HEK293 (cell line): ENCODE measurements at regions not wholly inside any gene's neighbourhood (a gene's known extent, or its start where the extent isn't known, plus 50 kb on each side); places are given as distances from the start of the nearest gene placed in this dataset.
A peak's percentile ranks its signal among the peaks of the same experiment; 100 is the strongest.

Experiments used
- CTCF ChIA-PET: fragments of 350-600 bp; formaldehyde crosslinking; extraction: SDS; loops from one replicate; lab custom pipeline; 2021; ENCODE audit warnings: antibody characterized with exemption; lab: Yijun Ruan, JAX
- POLR2A ChIA-PET: fragments of 300-600 bp; formaldehyde crosslinking; extraction: SDS; loops from one replicate; lab custom pipeline; 2020; ENCODE audit warnings: antibody characterized with exemption, inconsistent platforms; lab: Yijun Ruan, JAX
- H3K27ac ChIP-seq: fragments of 200-500 bp; sonication (Bioruptor generic); 2 replicates; pipeline ENCODE4 v1.5.1; 2014; ENCODE audit warnings: low read depth, low read length, control low read depth, inconsistent platforms; ENCODE audit errors: extremely low read depth
- H3K36me3 ChIP-seq, 2 experiments: fragments of 200-500 bp in 1 of 2; sonication (Bioruptor generic) in 1 of 2; 1 replicate in 1 of 2; 2 replicates in 1 of 2; pipeline ENCODE4 v1.5.1; 2014 to 2017; ENCODE audit warnings: inconsistent platforms in 2 of 2, low read length in 2 of 2; ENCODE audit not compliant: control insufficient read depth in 2 of 2, insufficient read depth in 1 of 2
- H3K4me1 ChIP-seq: fragments of 200-500 bp; sonication (Bioruptor generic); 2 replicates; pipeline ENCODE4 v1.5.1; 2014; ENCODE audit warnings: mild to moderate bottlenecking, low read length, inconsistent platforms; ENCODE audit not compliant: control insufficient read depth, insufficient read depth
- H3K4me3 ChIP-seq: 2 replicates; pipeline ENCODE4 v1.5.1; 2011; ENCODE audit warnings: low read depth, mild to moderate bottlenecking, control low read depth, low read length, moderate library complexity
- H3K9me3 ChIP-seq: fragments of 200-500 bp; sonication (Bioruptor generic); 2 replicates; pipeline ENCODE4 v1.5.1; 2014; ENCODE audit warnings: low read depth, low read length, inconsistent platforms; ENCODE audit not compliant: control insufficient read depth, insufficient read depth
- EGR2 ChIP-seq: fragments of 450-650 bp; formaldehyde crosslinking; IDR thresholded peaks from 2 replicates; pipeline ENCODE4 v1.5.1; 2016; ENCODE audit warnings: low read depth, missing biosample characterization, missing genetic modification characterization
- GLIS2 ChIP-seq: fragments of 450-650 bp; formaldehyde crosslinking; IDR thresholded peaks from 2 replicates; pipeline ENCODE4 v1.5.1; 2016; ENCODE audit warnings: missing biosample characterization, missing genetic modification characterization
- MYNN ChIP-seq: fragments of 450-650 bp; formaldehyde crosslinking; IDR thresholded peaks from 2 replicates; pipeline ENCODE4 v1.5.1; 2016; ENCODE audit warnings: missing biosample characterization, missing genetic modification characterization, borderline replicate concordance
- REPIN1 ChIP-seq: fragments of 450-650 bp; formaldehyde crosslinking; IDR thresholded peaks from 2 replicates; pipeline ENCODE4 v1.5.1; 2017; ENCODE audit warnings: missing biosample characterization, missing genetic modification characterization, low read depth
- SCRT2 ChIP-seq: fragments of 450-650 bp; formaldehyde crosslinking; IDR thresholded peaks from 2 replicates; pipeline ENCODE4 v1.5.1; 2016; ENCODE audit warnings: missing biosample characterization, missing genetic modification characterization
- SP2 ChIP-seq: fragments of 450-650 bp; formaldehyde crosslinking; IDR thresholded peaks from 2 replicates; pipeline ENCODE4 v1.5.1; 2016; ENCODE audit warnings: missing biosample characterization, missing genetic modification characterization
- SP7 ChIP-seq: fragments of 450-650 bp; formaldehyde crosslinking; IDR thresholded peaks from 2 replicates; pipeline ENCODE4 v1.5.1; 2016; ENCODE audit warnings: missing biosample characterization, missing genetic modification characterization
- ZFP37 ChIP-seq: fragments of 450-650 bp; formaldehyde crosslinking; IDR thresholded peaks from 2 replicates; pipeline ENCODE4 v1.5.1; 2016; ENCODE audit warnings: missing biosample characterization, missing genetic modification characterization
- ZNF138 ChIP-seq: fragments of 450-650 bp; formaldehyde crosslinking; IDR thresholded peaks from 2 replicates; pipeline ENCODE4 v1.5.1; 2016; ENCODE audit warnings: missing biosample characterization, missing genetic modification characterization, borderline replicate concordance
- ZNF175 ChIP-seq: fragments of 450-650 bp; formaldehyde crosslinking; IDR thresholded peaks from 2 replicates; pipeline ENCODE4 v1.5.1; 2016; ENCODE audit warnings: missing biosample characterization, missing genetic modification characterization
- ZNF37A ChIP-seq: fragments of 450-650 bp; IDR thresholded peaks from 2 replicates; pipeline ENCODE4 v1.5.1; 2018; ENCODE audit warnings: missing biosample characterization, missing genetic modification characterization
- ZNF423 ChIP-seq: fragments of 450-650 bp; formaldehyde crosslinking; IDR thresholded peaks from 2 replicates; pipeline ENCODE4 v1.5.1; 2016; ENCODE audit warnings: missing biosample characterization, missing genetic modification characterization
- ZNF473 ChIP-seq: fragments of 450-650 bp; formaldehyde crosslinking; IDR thresholded peaks from 2 replicates; pipeline ENCODE4 v1.5.1; 2017; ENCODE audit warnings: missing biosample characterization, missing genetic modification characterization
- ZNF544 ChIP-seq: fragments of 450-650 bp; formaldehyde crosslinking; IDR thresholded peaks from 2 replicates; pipeline ENCODE4 v1.5.0; 2017; ENCODE audit warnings: missing biosample characterization, missing genetic modification characterization
- ZNF670 ChIP-seq: fragments of 450-650 bp; formaldehyde crosslinking; IDR thresholded peaks from 2 replicates; pipeline ENCODE4 v1.5.1; 2016; ENCODE audit warnings: missing biosample characterization, missing genetic modification characterization, low read depth
- ZNF777 ChIP-seq: fragments of 450-650 bp; formaldehyde crosslinking; IDR thresholded peaks from 2 replicates; pipeline ENCODE4 v1.5.1; 2017; ENCODE audit warnings: missing biosample characterization, missing genetic modification characterization, borderline replicate concordance
- ZSCAN16 ChIP-seq: fragments of 450-650 bp; formaldehyde crosslinking; IDR thresholded peaks from 2 replicates; pipeline ENCODE4 v1.5.1; 2016; ENCODE audit warnings: missing biosample characterization, missing genetic modification characterization
- TF ChIP-seq, protein P1 (sequence below): fragments of 450-650 bp; IDR thresholded peaks from 2 replicates; pipeline ENCODE4 v1.5.1; 2018; ENCODE audit warnings: missing biosample characterization, mild to moderate bottlenecking, missing genetic modification characterization

DNA sequence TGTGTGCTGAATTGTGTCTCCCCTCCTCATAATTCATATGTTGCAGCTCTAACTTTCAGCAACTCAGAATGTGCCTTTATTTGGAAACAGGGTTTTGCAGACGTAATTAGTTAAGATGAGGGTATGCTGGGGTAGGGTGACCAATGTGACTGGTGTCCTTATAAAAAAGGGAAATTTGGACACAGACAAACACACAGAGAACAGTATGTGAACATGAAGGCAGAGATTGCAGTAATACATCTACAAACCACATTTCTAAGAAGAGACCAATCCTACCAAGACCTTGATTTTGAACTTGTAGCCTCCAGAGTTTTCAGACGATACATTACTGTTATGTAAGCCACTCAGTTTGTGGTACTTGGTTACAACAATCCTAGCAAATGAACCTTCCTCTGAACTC lies 817.8 kb downstream of the TUSC7 start:
- H3K4me1 ChIP-seq = peaks cover 4% of the 10 kb centered on the region; the same call in 1 of the 2 replicates
- H3K27ac ChIP-seq = no peak overlapping the region
- no peaks in the 10 kb centered on the region for H3K9me3 ChIP-seq
- no peak overlapping the region for H3K4me3 ChIP-seq
- no peak for TF ChIP-seq ZNF473
- TF ChIP-seq ZNF670 (tag by site-specific recombination) = no peak
- no peak for TF ChIP-seq REPIN1 (tag by site-specific recombination)
- no peak for TF ChIP-seq ZNF37A (tag by site-specific recombination)
- TF ChIP-seq ZFP37 (tag by site-specific recombination) = no peak
- ChIA-PET CTCF (no interaction called here), POLR2A (no interaction called here)
- H3K36me3 ChIP-seq = no peaks in the 10 kb centered on the region

DNA sequence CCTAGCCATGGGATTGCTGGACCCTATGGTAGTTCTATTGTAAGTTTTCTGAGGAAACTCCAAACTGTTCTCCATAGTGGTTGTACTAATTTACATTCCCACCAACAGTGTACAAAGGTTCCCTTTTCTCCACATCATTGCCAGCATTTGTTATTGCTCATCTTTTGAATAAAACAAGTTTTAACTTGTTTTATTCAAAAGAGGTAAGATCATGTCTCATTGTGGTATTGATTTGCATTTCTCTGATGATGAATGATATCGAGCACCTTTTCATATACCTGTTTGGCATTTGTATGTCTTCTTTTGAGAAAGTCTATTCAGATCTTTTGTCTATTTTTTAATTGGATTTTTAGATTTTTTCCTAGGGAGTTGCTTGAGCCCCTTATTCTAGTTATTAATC lies 819.1 kb downstream of the TUSC7 start:
- CTCF ChIA-PET = no interaction called here
- no peak for TF ChIP-seq EGR2 (tag by site-specific recombination)
- TF ChIP-seq SP2 (tag by site-specific recombination) = no peak
- POLR2A ChIA-PET = no interaction called here
- Histone ChIP-seq H3K27ac (no peak overlapping the region), H3K36me3 (no peaks in the 10 kb centered on the region), H3K4me1 (peaks cover 4% of the 10 kb centered on the region; the same call in 1 of the 2 replicates), H3K9me3 (no peaks in the 10 kb centered on the region), H3K4me3 (no peak overlapping the region)

DNA sequence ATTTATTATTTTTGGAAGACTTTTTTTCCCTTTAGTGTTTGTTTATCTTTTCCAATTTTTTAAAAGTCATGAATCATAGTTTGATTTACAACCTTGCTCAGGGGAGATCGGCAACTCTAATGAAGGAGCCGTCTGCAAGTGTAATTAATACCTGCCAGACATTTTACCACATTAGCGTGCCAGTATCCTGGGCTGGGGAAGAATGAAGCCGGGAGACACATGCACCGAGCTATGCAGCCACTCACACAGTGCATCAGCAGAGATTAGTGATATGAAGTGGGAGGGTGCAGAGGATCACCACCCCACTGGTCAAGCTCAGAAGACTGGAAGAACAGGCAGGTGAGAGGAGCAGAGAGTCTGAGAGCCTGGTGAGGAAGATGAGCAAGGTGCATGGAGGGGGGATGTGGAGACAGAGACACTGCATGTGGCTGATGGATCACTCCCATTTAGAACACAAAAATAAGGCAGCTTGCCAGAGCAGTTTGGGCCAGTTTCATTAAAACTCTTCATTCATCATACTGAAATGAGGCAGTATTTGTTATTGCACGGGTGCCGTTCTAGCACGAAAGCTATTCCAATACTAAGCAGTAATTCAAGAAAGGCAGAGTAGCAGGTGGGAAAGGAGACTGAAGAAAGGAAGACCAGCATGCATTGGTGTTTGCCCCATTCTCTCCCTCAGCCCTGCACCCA lies 821.6 kb downstream of the TUSC7 start:
- H3K9me3 ChIP-seq = no peaks in the 10 kb centered on the region
- ChIA-PET CTCF (interaction anchor here (0.6 kb wide), 1 partner anchor 440 kb away, joined by 4 read pairs; no protein-coding TSS in a partner anchor), POLR2A (no interaction called here)
- 0 out of 2 replicates have a peak, but pooled peaks have one; percentile 46 for TF ChIP-seq SP7 (tag by site-specific recombination)
- TF ChIP-seq, protein P1, sequence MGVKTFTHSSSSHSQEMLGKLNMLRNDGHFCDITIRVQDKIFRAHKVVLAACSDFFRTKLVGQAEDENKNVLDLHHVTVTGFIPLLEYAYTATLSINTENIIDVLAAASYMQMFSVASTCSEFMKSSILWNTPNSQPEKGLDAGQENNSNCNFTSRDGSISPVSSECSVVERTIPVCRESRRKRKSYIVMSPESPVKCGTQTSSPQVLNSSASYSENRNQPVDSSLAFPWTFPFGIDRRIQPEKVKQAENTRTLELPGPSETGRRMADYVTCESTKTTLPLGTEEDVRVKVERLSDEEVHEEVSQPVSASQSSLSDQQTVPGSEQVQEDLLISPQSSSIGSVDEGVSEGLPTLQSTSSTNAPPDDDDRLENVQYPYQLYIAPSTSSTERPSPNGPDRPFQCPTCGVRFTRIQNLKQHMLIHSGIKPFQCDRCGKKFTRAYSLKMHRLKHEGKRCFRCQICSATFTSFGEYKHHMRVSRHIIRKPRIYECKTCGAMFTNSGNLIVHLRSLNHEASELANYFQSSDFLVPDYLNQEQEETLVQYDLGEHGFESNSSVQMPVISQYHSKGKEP (tag by site-specific recombination) = peak; percentile 40; the same call in 1 of the 2 replicates
- no peak for TF ChIP-seq ZNF423 (tag by site-specific recombination)
- H3K4me3 ChIP-seq = no peak overlapping the region
- no peaks in the 10 kb centered on the region for H3K36me3 ChIP-seq
- H3K27ac ChIP-seq = no peak overlapping the region
- peaks cover 4% of the 10 kb centered on the region; the same call in 1 of the 2 replicates for H3K4me1 ChIP-seq

DNA sequence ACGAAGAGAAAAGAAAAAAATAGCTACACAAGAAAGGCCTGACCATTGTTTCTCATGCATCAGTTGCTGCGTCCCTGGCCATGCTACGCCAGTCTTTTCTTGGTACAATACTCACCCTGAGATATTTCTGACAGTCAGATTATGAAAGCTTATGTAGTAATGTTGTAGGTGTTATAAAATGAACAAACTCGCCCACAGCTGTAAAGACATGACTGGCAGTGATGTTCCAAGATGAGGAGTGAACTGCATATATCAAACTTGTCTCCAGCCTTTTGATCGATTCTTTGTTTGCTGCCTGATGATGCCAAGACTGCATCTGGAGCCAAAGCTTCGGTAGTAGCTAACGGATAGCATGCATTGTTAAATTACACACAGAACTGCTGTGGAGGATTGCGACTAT lies 822.7 kb downstream of the TUSC7 start:
- H3K27ac ChIP-seq = no peak overlapping the region
- no peak for TF ChIP-seq ZNF544 (tag by site-specific recombination)
- TF ChIP-seq ZNF138 = no peak
- TF ChIP-seq ZNF175 = no peak
- TF ChIP-seq SCRT2 (tag by site-specific recombination) = no peak
- TF ChIP-seq ZNF777 (tag by site-specific recombination) = no peak
- no peak for TF ChIP-seq MYNN
- no peak for TF ChIP-seq ZSCAN16 (tag by site-specific recombination)
- TF ChIP-seq GLIS2 (tag by site-specific recombination) = no peak
- peaks cover 4% of the 10 kb centered on the region; the same call in 1 of the 2 replicates for H3K4me1 ChIP-seq
- CTCF ChIA-PET = no interaction called here
- H3K4me3 ChIP-seq = no peak overlapping the region
- H3K9me3 ChIP-seq = no peaks in the 10 kb centered on the region
- no peaks in the 10 kb centered on the region for H3K36me3 ChIP-seq
- POLR2A ChIA-PET = no interaction called here
